H9 (cell line): ENCODE measurements at regions not wholly inside any gene's neighbourhood (a gene's known extent, or its start where the extent isn't known, plus 50 kb on each side); places are given as distances from the start of the nearest gene placed in this dataset.

Experiments used
- DNase-seq: peaks from one replicate; pipeline ENCODE4 v3.0.0-alpha.2; 2017
- H2AFZ ChIP-seq: one replicate; pipeline ENCODE4 v1.6.1; 2013; ENCODE audit warnings: mild to moderate bottlenecking, low read length, control low read depth, moderate library complexity
- H2AK5ac ChIP-seq: 2 replicates; pipeline ENCODE4 v1.6.1; 2013; ENCODE audit warnings: low read length, control low read depth, mixed read lengths; ENCODE audit not compliant: insufficient read length
- H2BK120ac ChIP-seq: one replicate; pipeline ENCODE4 v1.6.1; 2013; ENCODE audit warnings: low read depth, mild to moderate bottlenecking, low read length, control low read depth, inconsistent platforms; ENCODE audit not compliant: poor library complexity, severe bottlenecking
- H2BK12ac ChIP-seq: 2 replicates; pipeline ENCODE4 v1.6.1; 2013; ENCODE audit warnings: low read length, control low read depth, mixed read lengths, low read depth; ENCODE audit not compliant: insufficient read length
- H2BK15ac ChIP-seq: 2 replicates; pipeline ENCODE4 v1.6.1; 2013; ENCODE audit warnings: low read depth, low read length, control low read depth
- H2BK20ac ChIP-seq: one replicate; pipeline ENCODE4 v1.6.1; 2013; ENCODE audit warnings: low read depth, mild to moderate bottlenecking, low read length, control low read depth, inconsistent platforms; ENCODE audit not compliant: poor library complexity, severe bottlenecking
- H2BK5ac ChIP-seq: 2 replicates; pipeline ENCODE4 v1.6.1; 2013; ENCODE audit warnings: low read length, control low read depth, mixed read lengths; ENCODE audit not compliant: insufficient read length
- H3K14ac ChIP-seq: 2 replicates; pipeline ENCODE4 v1.6.1; 2013; ENCODE audit warnings: low read length, control low read depth; ENCODE audit not compliant: insufficient read depth
- H3K18ac ChIP-seq: 2 replicates; pipeline ENCODE4 v1.6.1; 2013; ENCODE audit warnings: low read depth, mild to moderate bottlenecking, mixed read lengths, low read length, control low read depth; ENCODE audit not compliant: insufficient read length
- H3K23ac ChIP-seq: 2 replicates; pipeline ENCODE4 v1.6.1; 2013; ENCODE audit warnings: low read length, control low read depth, mixed read lengths, low read depth; ENCODE audit not compliant: insufficient read length
- H3K23me2 ChIP-seq: 2 replicates; pipeline ENCODE4 v1.6.1; 2013; ENCODE audit warnings: low read depth, mild to moderate bottlenecking, mixed read lengths, low read length, control low read depth; ENCODE audit not compliant: insufficient read length, poor library complexity, severe bottlenecking
- H3K27ac ChIP-seq: 2 replicates; pipeline ENCODE4 v1.5.1; 2013; ENCODE audit warnings: low read length, control low read depth, mixed read lengths, low read depth; ENCODE audit not compliant: insufficient read length
- H3K27me3 ChIP-seq: 2 replicates; pipeline ENCODE4 v1.6.1; 2013; ENCODE audit warnings: low read length, control low read depth, inconsistent platforms; ENCODE audit not compliant: insufficient read depth
- H3K4ac ChIP-seq: 2 replicates; pipeline ENCODE4 v1.6.1; 2013; ENCODE audit warnings: low read depth, mild to moderate bottlenecking, control low read depth, inconsistent platforms, low read length, moderate library complexity
- H3K4me1 ChIP-seq: 2 replicates; pipeline ENCODE4 v1.6.1; 2013; ENCODE audit warnings: low read length, control low read depth, inconsistent platforms; ENCODE audit not compliant: insufficient read depth
- H3K4me2 ChIP-seq: 2 replicates; pipeline ENCODE4 v1.6.1; 2013; ENCODE audit warnings: low read length, control low read depth, mixed read lengths; ENCODE audit not compliant: insufficient read length, insufficient read depth
- H3K56ac ChIP-seq: 2 replicates; pipeline ENCODE4 v1.6.1; 2013; ENCODE audit warnings: low read depth, mild to moderate bottlenecking, mixed read lengths, low read length, control low read depth; ENCODE audit not compliant: insufficient read length
- H3K79me1 ChIP-seq: 2 replicates; pipeline ENCODE4 v1.6.1; 2013; ENCODE audit warnings: low read depth, mild to moderate bottlenecking, moderate library complexity, low read length, control low read depth, inconsistent platforms; ENCODE audit not compliant: insufficient read depth, poor library complexity, severe bottlenecking
- H3K79me2 ChIP-seq: 2 replicates; pipeline ENCODE4 v1.6.1; 2013; ENCODE audit warnings: low read length, control low read depth, inconsistent platforms; ENCODE audit not compliant: insufficient read depth
- H3K9ac ChIP-seq: 2 replicates; pipeline ENCODE4 v1.6.1; 2013; ENCODE audit warnings: low read length, control low read depth, mixed read lengths; ENCODE audit not compliant: insufficient read length; ENCODE audit errors: extremely low read depth
- H3K9me3 ChIP-seq: one replicate; pipeline ENCODE4 v1.6.1; 2013; ENCODE audit warnings: low read depth, low read length, inconsistent platforms; ENCODE audit not compliant: control insufficient read depth
- H3T11ph ChIP-seq: one replicate; pipeline ENCODE4 v1.6.1; 2013; ENCODE audit warnings: mild to moderate bottlenecking, low read length, control low read depth, inconsistent platforms
- H4K20me1 ChIP-seq: one replicate; pipeline ENCODE4 v1.6.1; 2013; ENCODE audit not compliant: control insufficient read depth, insufficient read length, insufficient read depth
- H4K5ac ChIP-seq: 2 replicates; pipeline ENCODE4 v1.6.1; 2013; ENCODE audit warnings: low read depth, mild to moderate bottlenecking, mixed read lengths, low read length, control low read depth; ENCODE audit not compliant: insufficient read length
- H4K8ac ChIP-seq: replicated peaks from 2 replicates; pipeline ENCODE4 v1.6.1; 2013; ENCODE audit warnings: low read length, control low read depth, mixed read lengths, low read depth; ENCODE audit not compliant: insufficient read length
- H4K91ac ChIP-seq: 2 replicates; pipeline ENCODE4 v1.6.1; 2013; ENCODE audit warnings: low read depth, mild to moderate bottlenecking, moderate library complexity, mixed read lengths, low read length, control low read depth; ENCODE audit not compliant: insufficient read length
- H3K27ac Mint-ChIP-seq, 3 experiments: 2 replicates in 2 of 3; 3 replicates in 1 of 3; pipeline ENCODE4 v1.8.0; 2020 to 2021; ENCODE audit warnings: mixed read lengths in 3 of 3, mild to moderate bottlenecking in 1 of 3, moderate library complexity in 1 of 3
- H3K27me3 Mint-ChIP-seq: 2 replicates; pipeline ENCODE4 v1.8.0; 2021; ENCODE audit warnings: low read depth, mild to moderate bottlenecking, moderate library complexity, mixed read lengths
- H3K36me3 Mint-ChIP-seq, 3 experiments: 2 replicates in 2 of 3; 3 replicates in 1 of 3; pipeline ENCODE4 v1.8.0; 2020 to 2021; ENCODE audit warnings: low read depth in 3 of 3, mixed read lengths in 3 of 3; ENCODE audit not compliant: insufficient read depth in 1 of 3
- H3K4me1 Mint-ChIP-seq, 2 experiments: 2 replicates each; pipeline ENCODE4 v1.8.0; 2020; ENCODE audit warnings: mixed read lengths in 2 of 2
- H3K4me3 Mint-ChIP-seq, 2 experiments: 2 replicates in 1 of 2; 3 replicates in 1 of 2; pipeline ENCODE4 v1.8.0; 2020 to 2021; ENCODE audit warnings: mild to moderate bottlenecking in 2 of 2, mixed read lengths in 2 of 2, moderate library complexity in 1 of 2
- H3K9me3 Mint-ChIP-seq, 2 experiments: 2 replicates in 1 of 2; 3 replicates in 1 of 2; pipeline ENCODE4 v1.8.0; 2020; ENCODE audit warnings: mild to moderate bottlenecking in 2 of 2, mixed read lengths in 2 of 2, moderate library complexity in 1 of 2
- WGBS: extraction: QIAGEN DNeasy Blood & Tissue Kit; methylation state at CpG from one replicate; pipeline ENCODE4 v1.1.7; 2013; ENCODE audit warnings: missing lambda C conversion rate, low lambda C conversion rate, mixed read lengths; ENCODE audit not compliant: insufficient read length; ENCODE audit errors: extremely low coverage; 5-methylcytosine and 5-hydroxymethylcytosine counted together
- TF ChIP-seq, protein P1 (sequence below): fragments of 200-600 bp; sonication (generic); conservative IDR thresholded peaks from 3 replicates; pipeline ENCODE4 v1.8.0; 2021; ENCODE audit warnings: antibody characterized with exemption, mild to moderate bottlenecking

DNA sequence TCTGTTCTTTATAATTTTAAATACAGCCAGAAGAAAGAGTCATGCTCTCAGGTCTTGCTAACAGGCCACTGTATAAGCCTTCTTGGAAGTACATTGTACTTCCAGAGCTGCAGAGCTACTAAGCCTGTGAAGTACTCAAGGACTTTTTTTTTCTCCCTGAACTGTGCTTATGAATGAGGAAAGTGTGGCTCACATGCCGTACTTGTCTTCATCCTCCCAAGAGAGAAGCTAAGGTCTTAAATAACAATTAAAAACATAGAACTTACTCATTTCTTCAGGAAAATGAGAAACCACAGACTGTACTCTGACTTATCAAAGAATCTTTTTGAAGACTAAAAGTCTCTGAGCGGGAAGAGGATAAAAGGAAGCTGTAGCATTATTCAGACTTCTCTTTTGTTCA is 218.3 kb downstream of the HTR1B start:
- WGBS = no CpG with 5 or more reads among the region's 2 CpGs
- no peak overlapping the region for H2BK20ac ChIP-seq

More for the DNA sequence above, 218.3 kb downstream of the HTR1B start:
- H4K91ac ChIP-seq = no peak overlapping the region
- H2BK120ac ChIP-seq = no peak overlapping the region
- no peak overlapping the region for H2BK15ac ChIP-seq
- no peak overlapping the region for H2AFZ ChIP-seq
- no peaks in the 10 kb centered on the region for H3K27me3 Mint-ChIP-seq
- no peak overlapping the region for H3K9ac ChIP-seq
- no peaks in the 10 kb centered on the region for H3K4me1 ChIP-seq
- H3K14ac ChIP-seq = no peak overlapping the region
- H3K9me3 Mint-ChIP-seq = no peaks in the 10 kb centered on the region
- no peak overlapping the region for H4K5ac ChIP-seq
- no peak overlapping the region for H3K23ac ChIP-seq
- no peaks in the 10 kb centered on the region for H3K27me3 ChIP-seq
- no peaks in the 10 kb centered on the region for H3K79me2 ChIP-seq
- H3K56ac ChIP-seq = no peak overlapping the region
- no peak overlapping the region for H2BK5ac ChIP-seq
- peaks cover 11 to 14% of the 10 kb centered on the region in 2 experiments for H3K4me1 Mint-ChIP-seq
- H3T11ph ChIP-seq = no peak overlapping the region
- H3K79me1 ChIP-seq = no peaks in the 10 kb centered on the region
- no peak overlapping the region for H4K8ac ChIP-seq
- no peak overlapping the region for H3K4ac ChIP-seq
- H3K4me3 Mint-ChIP-seq = no peak overlapping the region
- TF ChIP-seq, protein P1, sequence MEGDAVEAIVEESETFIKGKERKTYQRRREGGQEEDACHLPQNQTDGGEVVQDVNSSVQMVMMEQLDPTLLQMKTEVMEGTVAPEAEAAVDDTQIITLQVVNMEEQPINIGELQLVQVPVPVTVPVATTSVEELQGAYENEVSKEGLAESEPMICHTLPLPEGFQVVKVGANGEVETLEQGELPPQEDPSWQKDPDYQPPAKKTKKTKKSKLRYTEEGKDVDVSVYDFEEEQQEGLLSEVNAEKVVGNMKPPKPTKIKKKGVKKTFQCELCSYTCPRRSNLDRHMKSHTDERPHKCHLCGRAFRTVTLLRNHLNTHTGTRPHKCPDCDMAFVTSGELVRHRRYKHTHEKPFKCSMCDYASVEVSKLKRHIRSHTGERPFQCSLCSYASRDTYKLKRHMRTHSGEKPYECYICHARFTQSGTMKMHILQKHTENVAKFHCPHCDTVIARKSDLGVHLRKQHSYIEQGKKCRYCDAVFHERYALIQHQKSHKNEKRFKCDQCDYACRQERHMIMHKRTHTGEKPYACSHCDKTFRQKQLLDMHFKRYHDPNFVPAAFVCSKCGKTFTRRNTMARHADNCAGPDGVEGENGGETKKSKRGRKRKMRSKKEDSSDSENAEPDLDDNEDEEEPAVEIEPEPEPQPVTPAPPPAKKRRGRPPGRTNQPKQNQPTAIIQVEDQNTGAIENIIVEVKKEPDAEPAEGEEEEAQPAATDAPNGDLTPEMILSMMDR = no peak
- no peaks in the 10 kb centered on the region for H4K20me1 ChIP-seq
- no peak overlapping the region for H3K4me2 ChIP-seq
- DNase-seq = no peak
- no peak overlapping the region for H3K18ac ChIP-seq
- no peaks in the 10 kb centered on the region for H3K23me2 ChIP-seq
- no peak overlapping the region for H3K27ac ChIP-seq
- no peak overlapping the region for H2AK5ac ChIP-seq
- no peaks in the 10 kb centered on the region for H3K36me3 Mint-ChIP-seq
- no peak overlapping the region for H2BK12ac ChIP-seq
- H3K27ac Mint-ChIP-seq = no peak overlapping the region
- no peaks in the 10 kb centered on the region for H3K9me3 ChIP-seq
